NB4 (cell line): ENCODE measurements at regions not wholly inside any gene's neighbourhood (a gene's known extent, or its start where the extent isn't known, plus 50 kb on each side); places are given as distances from the start of the nearest gene placed in this dataset.

Experiments
- DNase-seq: peaks from one replicate; pipeline ENCODE4 v3.0.0; 2010; ENCODE audit warnings: low read depth
- H3K4me3 ChIP-seq: one replicate; pipeline ENCODE4 v1.5.1; 2011; ENCODE audit warnings: mild to moderate bottlenecking, low read depth, low read length, moderate library complexity
- MYC ChIP-seq: IDR thresholded peaks from 2 replicates; pipeline ENCODE4 v1.6.1; 2011; ENCODE audit warnings: low read depth, low read length
- POLR2A ChIP-seq: IDR thresholded peaks from 2 replicates; pipeline ENCODE4 v1.6.1; 2011; ENCODE audit warnings: mild to moderate bottlenecking; ENCODE audit not compliant: insufficient read length; ENCODE audit errors: extremely low read depth
- TF ChIP-seq, protein P1 (sequence below): IDR thresholded peaks from one replicate; pipeline ENCODE4 v1.5.1; 2012; ENCODE audit warnings: low read depth, low read length
- TF ChIP-seq, protein P2 (sequence below): IDR thresholded peaks from 2 replicates; pipeline ENCODE4 v1.6.1; 2011; ENCODE audit warnings: low read depth, low read length

GRCh38 chrX:125503769-125504168, 184.1 kb downstream of the TEX13C start:
- no peak for DNase-seq
- H3K4me3 ChIP-seq, result no peak overlapping the region
- TF ChIP-seq POLR2A (no peak), MYC (no peak)
- TF ChIP-seq, protein P1, sequence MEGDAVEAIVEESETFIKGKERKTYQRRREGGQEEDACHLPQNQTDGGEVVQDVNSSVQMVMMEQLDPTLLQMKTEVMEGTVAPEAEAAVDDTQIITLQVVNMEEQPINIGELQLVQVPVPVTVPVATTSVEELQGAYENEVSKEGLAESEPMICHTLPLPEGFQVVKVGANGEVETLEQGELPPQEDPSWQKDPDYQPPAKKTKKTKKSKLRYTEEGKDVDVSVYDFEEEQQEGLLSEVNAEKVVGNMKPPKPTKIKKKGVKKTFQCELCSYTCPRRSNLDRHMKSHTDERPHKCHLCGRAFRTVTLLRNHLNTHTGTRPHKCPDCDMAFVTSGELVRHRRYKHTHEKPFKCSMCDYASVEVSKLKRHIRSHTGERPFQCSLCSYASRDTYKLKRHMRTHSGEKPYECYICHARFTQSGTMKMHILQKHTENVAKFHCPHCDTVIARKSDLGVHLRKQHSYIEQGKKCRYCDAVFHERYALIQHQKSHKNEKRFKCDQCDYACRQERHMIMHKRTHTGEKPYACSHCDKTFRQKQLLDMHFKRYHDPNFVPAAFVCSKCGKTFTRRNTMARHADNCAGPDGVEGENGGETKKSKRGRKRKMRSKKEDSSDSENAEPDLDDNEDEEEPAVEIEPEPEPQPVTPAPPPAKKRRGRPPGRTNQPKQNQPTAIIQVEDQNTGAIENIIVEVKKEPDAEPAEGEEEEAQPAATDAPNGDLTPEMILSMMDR, result no peak
- TF ChIP-seq, protein P2, sequence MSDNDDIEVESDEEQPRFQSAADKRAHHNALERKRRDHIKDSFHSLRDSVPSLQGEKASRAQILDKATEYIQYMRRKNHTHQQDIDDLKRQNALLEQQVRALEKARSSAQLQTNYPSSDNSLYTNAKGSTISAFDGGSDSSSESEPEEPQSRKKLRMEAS, result no peak

GRCh38 chrX:125505207-125505606, 185.5 kb downstream of the TEX13C start:
- no peak for DNase-seq
- H3K4me3 ChIP-seq, result no peak overlapping the region
- TF ChIP-seq, protein P2, result no peak
- TF ChIP-seq MYC (no peak), POLR2A (no peak)
- TF ChIP-seq, protein P1, result no peak

DNA sequence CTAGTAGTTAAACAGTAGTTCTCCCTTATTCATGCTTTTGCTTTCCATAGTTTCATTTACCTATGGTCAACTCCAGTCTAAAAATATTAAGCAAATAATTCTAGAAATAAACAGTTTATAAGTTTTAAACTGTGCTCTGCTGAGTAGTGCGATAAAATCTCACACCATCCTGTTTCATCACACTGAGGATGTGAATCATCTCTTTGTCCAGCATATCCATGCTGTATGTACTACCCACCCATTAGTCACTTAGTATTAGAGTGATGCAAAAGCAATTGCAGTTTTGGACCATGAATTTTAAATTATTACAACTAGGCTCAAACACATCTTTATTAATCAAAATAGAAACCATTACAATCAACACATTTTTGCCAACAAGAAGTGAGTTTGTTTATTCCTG, 187.4 kb downstream of the TEX13C start:
- DNase-seq, result peak; percentile 18
- no peak overlapping the region for H3K4me3 ChIP-seq
- TF ChIP-seq POLR2A (no peak), MYC (no peak)
- TF ChIP-seq, protein P2, result no peak
- TF ChIP-seq, protein P1, result no peak

DNA sequence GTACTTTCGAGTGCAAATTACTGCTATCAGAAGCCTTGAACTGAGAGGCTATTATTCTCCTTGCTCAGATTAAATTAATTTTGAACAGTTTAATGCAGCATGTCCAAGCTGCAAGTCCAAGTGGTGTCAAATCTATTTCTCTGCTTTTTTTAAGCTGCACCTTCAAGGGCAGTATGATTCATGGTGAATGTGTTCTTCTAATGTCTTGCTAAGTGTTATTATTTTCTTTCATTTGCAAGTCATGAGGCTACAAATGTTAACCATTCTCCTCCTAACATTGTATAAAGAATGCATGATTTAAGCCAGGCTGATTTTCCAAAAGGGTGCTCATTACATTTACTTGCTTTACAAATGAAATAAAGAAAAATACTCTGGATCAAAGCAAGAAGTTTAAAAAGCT, 200.4 kb downstream of the TEX13C start:
- TF ChIP-seq, protein P2, result no peak
- TF ChIP-seq MYC (no peak), POLR2A (no peak)
- TF ChIP-seq, protein P1, result no peak

GRCh38 chrX:125522752-125523151, 203.1 kb downstream of the TEX13C start:
- TF ChIP-seq, protein P2, result no peak
- TF ChIP-seq MYC (no peak), POLR2A (no peak)
- TF ChIP-seq, protein P1, result no peak
- H3K4me3 ChIP-seq, result no peak overlapping the region
- no peak for DNase-seq

More for the DNA sequence above, 200.4 kb downstream of the TEX13C start:
- no peak for DNase-seq
- no peak overlapping the region for H3K4me3 ChIP-seq
